HEK293T (cell line): ENCODE measurements at regions not wholly inside any gene's neighbourhood (a gene's known extent, or its start where the extent isn't known, plus 50 kb on each side); places are given as distances from the start of the nearest gene placed in this dataset.
"Not testable (repeated sequence)": the region's sequence is repeated elsewhere in the genome, so short reads cannot be mapped to it uniquely, and the experiment has no call there.

ENCODE experiments used
- CTCF ChIA-PET: fragments of 350-600 bp; formaldehyde crosslinking; extraction: SDS; loops from one replicate; lab custom pipeline; 2021; ENCODE audit warnings: antibody characterized with exemption, inconsistent platforms; lab: Yijun Ruan, JAX
- POLR2A ChIA-PET: fragments of 350-600 bp; formaldehyde crosslinking; extraction: SDS; loops from one replicate; lab custom pipeline; 2020; ENCODE audit warnings: antibody characterized with exemption, inconsistent platforms; lab: Yijun Ruan, JAX
- DNase-seq: peaks from one replicate; pipeline ENCODE4 v3.0.0; 2012; ENCODE audit warnings: mixed read lengths; ENCODE audit errors: extremely low spot score
- ARNT ChIP-seq: fragments of 450-650 bp; IDR thresholded peaks from 2 replicates; pipeline ENCODE4 v1.6.1; 2017; ENCODE audit warnings: mild to moderate bottlenecking
- BHLHE40 ChIP-seq: fragments of 450-650 bp; IDR thresholded peaks from 2 replicates; pipeline ENCODE4 v1.6.1; 2016; ENCODE audit warnings: mild to moderate bottlenecking, moderate library complexity, borderline replicate concordance
- CTBP1 ChIP-seq: fragments of 450-650 bp; IDR thresholded peaks from 2 replicates; pipeline ENCODE4 v1.6.1; 2016; ENCODE audit warnings: borderline replicate concordance
- ELF4 ChIP-seq: fragments of 450-650 bp; IDR thresholded peaks from 2 replicates; pipeline ENCODE4 v1.6.1; 2017; ENCODE audit warnings: antibody characterized with exemption
- FOXA1 ChIP-seq: fragments of 450-650 bp; IDR thresholded peaks from 2 replicates; pipeline ENCODE4 v1.6.1; 2016; ENCODE audit warnings: mild to moderate bottlenecking
- FOXK2 ChIP-seq: fragments of 450-650 bp; IDR thresholded peaks from 2 replicates; pipeline ENCODE4 v1.6.1; 2016; ENCODE audit warnings: mild to moderate bottlenecking
- FOXM1 ChIP-seq: fragments of 450-650 bp; IDR thresholded peaks from 2 replicates; pipeline ENCODE4 v1.6.1; 2017; ENCODE audit warnings: mild to moderate bottlenecking, borderline replicate concordance
- HDGF ChIP-seq: fragments of 450-650 bp; IDR thresholded peaks from 2 replicates; pipeline ENCODE4 v1.6.1; 2017; ENCODE audit warnings: antibody characterized with exemption, borderline replicate concordance
- L3MBTL2 ChIP-seq: fragments of 450-650 bp; conservative IDR thresholded peaks from 2 replicates; pipeline ENCODE4 v1.6.1; 2016; ENCODE audit warnings: mild to moderate bottlenecking
- LEF1 ChIP-seq: fragments of 450-650 bp; IDR thresholded peaks from 2 replicates; pipeline ENCODE4 v1.6.1; 2017; ENCODE audit warnings: mild to moderate bottlenecking, borderline replicate concordance
- NFRKB ChIP-seq: fragments of 450-650 bp; IDR thresholded peaks from 2 replicates; pipeline ENCODE4 v1.6.1; 2016; ENCODE audit warnings: mild to moderate bottlenecking, moderate library complexity
- SP1 ChIP-seq: fragments of 450-650 bp; IDR thresholded peaks from 2 replicates; pipeline ENCODE4 v1.6.1; 2017
- SUZ12 ChIP-seq: fragments of 450-650 bp; IDR thresholded peaks from 2 replicates; pipeline ENCODE4 v1.6.1; 2016; ENCODE audit warnings: mild to moderate bottlenecking
- TARDBP ChIP-seq: fragments of 450-650 bp; IDR thresholded peaks from 2 replicates; pipeline ENCODE4 v1.6.1; 2016
- ZNF384 ChIP-seq: fragments of 450-650 bp; IDR thresholded peaks from 2 replicates; pipeline ENCODE4 v1.6.1; 2016
- TF ChIP-seq, protein P1 (sequence below): fragments of 450-650 bp; IDR thresholded peaks from 2 replicates; pipeline ENCODE4 v1.6.1; 2016

DNA sequence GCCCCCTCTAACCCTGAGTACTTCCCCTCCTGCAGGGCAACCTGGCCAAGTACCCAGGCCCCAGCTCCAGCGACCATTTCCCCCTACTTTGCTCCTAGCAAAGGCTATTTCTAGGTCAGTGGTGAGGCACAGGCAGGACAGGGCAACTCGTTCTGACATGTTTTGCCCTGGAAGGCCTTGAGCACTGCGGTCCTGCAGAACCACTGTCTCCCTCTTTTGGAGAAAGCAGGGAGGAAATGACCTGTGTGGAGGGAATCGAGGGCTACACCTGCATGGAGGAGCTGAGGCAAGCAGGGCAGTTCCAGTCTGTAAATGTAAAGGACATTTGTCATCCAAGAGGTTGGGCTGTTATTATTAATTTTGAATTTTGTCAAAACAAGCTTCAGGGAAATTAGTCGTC, 99.1 kb downstream of the PPIAL4G start:
- POLR2A ChIA-PET, result interaction anchor here (0.9 kb wide), 1 partner anchor 11 kb away, joined by 3 read pairs; no protein-coding TSS in a partner anchor
- DNase-seq, result no peak
- CTCF ChIA-PET, result no interaction called here
- TF ChIP-seq, protein P1, sequence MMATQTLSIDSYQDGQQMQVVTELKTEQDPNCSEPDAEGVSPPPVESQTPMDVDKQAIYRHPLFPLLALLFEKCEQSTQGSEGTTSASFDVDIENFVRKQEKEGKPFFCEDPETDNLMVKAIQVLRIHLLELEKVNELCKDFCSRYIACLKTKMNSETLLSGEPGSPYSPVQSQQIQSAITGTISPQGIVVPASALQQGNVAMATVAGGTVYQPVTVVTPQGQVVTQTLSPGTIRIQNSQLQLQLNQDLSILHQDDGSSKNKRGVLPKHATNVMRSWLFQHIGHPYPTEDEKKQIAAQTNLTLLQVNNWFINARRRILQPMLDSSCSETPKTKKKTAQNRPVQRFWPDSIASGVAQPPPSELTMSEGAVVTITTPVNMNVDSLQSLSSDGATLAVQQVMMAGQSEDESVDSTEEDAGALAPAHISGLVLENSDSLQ, result no peak
- TF ChIP-seq LEF1 (no peak), L3MBTL2 (no peak), FOXA1 (no peak), TARDBP (no peak), ZNF384 (no peak), FOXK2 (no peak), ARNT (no peak), HDGF (no peak), NFRKB (no peak)

DNA sequence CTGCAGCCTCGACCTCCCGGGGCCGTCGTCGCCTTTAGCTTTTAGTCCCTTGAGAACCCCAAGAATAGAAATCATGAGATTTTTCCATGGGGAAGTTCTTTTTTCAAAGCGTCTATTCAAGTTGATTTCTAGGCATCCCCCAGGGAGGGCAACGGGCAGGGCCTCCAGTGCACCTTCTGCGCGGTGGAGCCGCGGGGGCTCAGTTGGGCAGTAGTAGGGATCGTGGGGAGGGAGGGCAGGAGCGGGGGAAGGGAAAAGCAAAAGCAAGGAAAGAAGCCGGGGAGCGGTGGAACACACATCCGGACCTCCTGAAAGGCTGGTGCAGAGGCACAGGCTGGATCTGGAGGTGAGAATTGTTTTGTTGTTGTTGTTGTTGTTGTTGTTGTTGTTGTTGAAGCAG, 103.4 kb downstream of the PPIAL4G start:
- DNase-seq, result no peak
- no peak for TF ChIP-seq HDGF
- POLR2A ChIA-PET, result interaction anchor here (2.7 kb wide), 1 partner anchor 9 kb away, joined by 7 read pairs; no protein-coding TSS in a partner anchor
- CTCF ChIA-PET, result no interaction called here

DNA sequence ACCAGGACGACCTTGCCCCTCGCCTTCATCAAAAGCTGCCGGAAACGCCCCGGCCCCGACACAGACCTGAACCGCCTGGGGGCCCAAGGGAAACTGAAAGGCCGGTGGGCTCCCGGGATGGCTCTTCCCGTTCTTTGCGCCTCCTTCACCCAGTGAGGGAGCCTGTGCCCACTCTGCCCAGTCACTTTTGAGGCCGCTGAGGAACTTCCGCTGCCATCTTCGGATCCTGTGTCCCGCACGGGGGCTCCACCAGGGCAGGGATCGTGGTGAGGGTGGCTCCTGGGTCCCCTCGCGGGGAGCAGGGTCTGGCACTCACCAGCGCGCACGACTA, 104.0 kb downstream of the PPIAL4G start:
- no peak for DNase-seq
- TF ChIP-seq HDGF (no peak), SUZ12 (no peak), FOXM1 (no peak), FOXK2 (no peak), L3MBTL2 (no peak), FOXA1 (no peak), ARNT (no peak), SP1 (no peak), TARDBP (no peak), ELF4 (no peak)
- TF ChIP-seq, protein P1, result no peak
- ChIA-PET POLR2A (interaction anchor here (2.7 kb wide), 1 partner anchor 9 kb away, joined by 7 read pairs; no protein-coding TSS in a partner anchor), CTCF (no interaction called here)

DNA sequence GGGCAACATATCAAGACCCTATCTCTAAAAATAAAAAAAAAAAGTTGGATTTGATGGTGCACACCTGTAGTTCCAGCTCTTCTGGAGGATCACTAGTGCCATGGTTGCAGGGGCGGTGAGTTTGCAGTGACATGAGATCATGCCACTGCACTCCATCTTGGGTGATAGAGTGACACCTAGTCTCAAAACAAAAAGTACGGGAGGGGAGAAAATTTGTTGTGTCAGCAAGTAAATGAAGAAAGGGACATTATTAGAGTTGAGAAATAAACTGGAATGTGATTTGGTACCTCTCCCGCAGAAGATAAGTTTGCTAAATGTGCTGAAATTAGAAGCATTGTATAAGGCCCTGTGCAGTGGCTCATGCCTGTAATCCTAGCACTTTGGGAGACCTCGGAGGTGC, 105.1 kb downstream of the PPIAL4G start:
- DNase-seq, CTCF ChIA-PET: not testable (repeated sequence)
- POLR2A ChIA-PET, result interaction anchor here (2.7 kb wide), 1 partner anchor 10 kb away, joined by 7 read pairs; no protein-coding TSS in a partner anchor

DNA sequence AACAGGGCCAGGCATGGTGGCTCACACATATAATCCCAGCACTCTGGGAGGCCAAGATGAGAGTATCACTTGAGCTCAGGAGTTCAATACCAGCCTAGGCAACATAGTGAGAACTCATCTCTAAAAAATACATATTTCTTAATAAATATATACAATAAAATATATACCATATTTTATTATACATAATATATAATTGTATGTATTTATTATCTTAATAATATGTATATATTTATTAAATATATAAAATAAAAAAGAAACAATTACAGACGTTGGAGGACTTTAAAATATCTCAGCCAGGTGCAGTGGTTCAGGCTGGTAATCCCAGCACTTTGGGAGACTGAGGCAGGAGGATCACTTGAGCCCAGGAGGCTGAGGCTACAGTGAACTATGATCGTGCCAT, 106.1 kb downstream of the PPIAL4G start:
- POLR2A ChIA-PET, result interaction anchor here (2.7 kb wide), 1 partner anchor 11 kb away, joined by 7 read pairs; no protein-coding TSS in a partner anchor
- CTCF ChIA-PET, DNase-seq: not testable (repeated sequence)

DNA sequence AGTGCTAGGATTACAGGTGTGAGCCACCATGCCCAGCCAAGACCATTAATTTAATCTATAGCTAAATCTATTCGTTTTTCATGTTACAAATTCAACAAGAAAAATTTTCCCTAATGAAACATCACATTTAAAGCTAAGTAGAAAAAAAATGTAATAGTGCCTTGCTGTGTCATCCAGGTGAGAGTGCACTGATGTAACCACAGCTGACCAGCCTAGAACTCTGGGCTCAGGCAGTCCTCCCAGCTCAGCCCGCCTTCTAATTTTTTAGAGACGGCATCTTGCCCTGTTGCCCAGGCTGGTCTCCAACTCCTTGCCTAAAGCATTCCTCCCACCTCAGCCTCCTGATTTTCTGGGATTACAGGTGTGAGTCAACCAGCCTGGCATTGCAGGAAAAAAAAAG, 109.0 kb downstream of the PPIAL4G start:
- POLR2A ChIA-PET, result interaction anchor here (3.1 kb wide), 1 partner anchor 14 kb away, joined by 18 read pairs; no protein-coding TSS in a partner anchor
- CTCF ChIA-PET, result no interaction called here
- no peak for DNase-seq
- no peak for TF ChIP-seq FOXK2
- TF ChIP-seq ZNF384, result no peak
- TF ChIP-seq SP1, result no peak
- TF ChIP-seq LEF1, result no peak
- no peak for TF ChIP-seq TARDBP
- no peak for TF ChIP-seq CTBP1
- no peak for TF ChIP-seq FOXA1
- no peak for TF ChIP-seq FOXM1
- no peak for TF ChIP-seq NFRKB
- no peak for TF ChIP-seq ARNT
- TF ChIP-seq, protein P1, result no peak
- TF ChIP-seq L3MBTL2, result no peak
- no peak for TF ChIP-seq SUZ12
- no peak for TF ChIP-seq HDGF
- TF ChIP-seq ELF4, result no peak
- no peak for TF ChIP-seq BHLHE40

DNA sequence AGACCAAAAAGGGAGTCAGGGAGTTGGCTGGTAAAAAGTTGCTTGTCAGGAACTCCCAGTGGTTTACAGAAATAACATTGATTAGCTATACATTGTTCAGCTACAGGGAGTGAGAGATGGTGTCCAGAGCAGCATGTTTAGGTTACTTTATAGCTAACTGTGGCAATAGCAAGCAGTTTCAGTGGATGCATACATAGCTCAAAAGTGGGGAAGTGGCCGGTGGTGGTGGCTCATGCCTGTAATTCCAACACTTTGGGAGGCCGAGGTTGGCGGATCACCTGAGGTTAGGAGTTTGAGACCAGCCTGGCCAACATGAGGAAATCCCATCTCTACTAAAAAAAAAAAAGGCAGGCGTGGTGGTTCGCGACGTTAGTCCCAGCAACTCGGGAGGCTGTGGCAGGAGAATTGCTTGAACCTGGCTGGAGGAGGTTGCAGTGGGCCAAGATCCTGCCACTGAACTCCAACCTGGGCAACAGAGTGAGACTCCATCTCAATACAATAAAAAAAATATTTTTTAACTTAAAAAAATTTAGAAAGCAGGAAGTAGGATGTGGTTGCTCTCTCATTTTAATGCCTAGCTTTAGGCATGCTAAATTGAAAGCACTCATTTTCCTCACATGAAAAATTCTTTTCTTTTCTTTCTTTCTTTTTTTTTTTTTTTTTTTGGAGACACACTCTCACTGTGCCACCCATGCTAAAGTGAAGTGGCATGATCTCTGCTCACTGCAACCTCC, 109.7 kb downstream of the PPIAL4G start:
- ChIA-PET POLR2A (interaction anchor here (1.0 to 3.1 kb wide), 2 partner anchors 10 to 15 kb away, joined by 3 to 18 read pairs; no protein-coding TSS in a partner anchor), CTCF (no interaction called here)
- no peak for DNase-seq
- TF ChIP-seq SUZ12 (no peak), CTBP1 (no peak), NFRKB (no peak), ELF4 (no peak), HDGF (no peak), L3MBTL2 (no peak), FOXA1 (no peak), FOXK2 (no peak), TARDBP (no peak)
